ENCODE measurements at regions not wholly inside any gene's neighbourhood (a gene's known extent, or its start where the extent isn't known, plus 50 kb on each side); places are given as distances from the start of the nearest gene placed in this dataset.

- DNase-seq (ENCODE audit: low read depth) = no peak
Observed at GRCh38 chr4:152269448-152270191, 266.3 kb downstream of the FBXW7 start.

- DNase-seq (ENCODE audit: low read depth) = no peak
Observed at GRCh38 chr4:152267811-152268210, 268.1 kb downstream of the FBXW7 start.

- DNase-seq (ENCODE audit: low read depth) = no peak
Observed at GRCh38 chr4:152266831-152267480, 268.9 kb downstream of the FBXW7 start.

DNA sequence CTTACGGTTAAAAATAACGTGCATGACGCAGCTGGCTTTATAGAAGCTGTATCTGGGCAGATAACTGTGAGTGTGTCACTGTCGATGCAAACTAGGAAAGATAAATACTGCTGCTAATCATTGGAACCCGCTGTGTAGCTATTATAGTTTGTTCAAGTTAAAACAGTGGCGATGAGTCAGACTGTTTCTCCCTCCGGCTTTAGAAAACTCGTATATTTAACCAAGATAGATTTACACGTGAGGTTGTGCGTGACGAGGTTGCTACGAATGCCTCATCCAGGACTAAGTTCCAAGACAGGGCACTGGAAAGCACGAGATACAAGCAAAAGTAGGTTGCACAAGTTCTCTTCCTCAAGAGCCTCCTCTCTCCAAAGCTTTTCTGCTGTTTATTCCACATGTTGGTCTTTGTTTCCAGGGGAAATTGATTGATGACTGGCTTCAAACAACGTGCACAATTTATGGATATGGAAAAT is 270.7 kb downstream of the FBXW7 start:
- no peak for DNase-seq (ENCODE audit: low read depth)

DNA sequence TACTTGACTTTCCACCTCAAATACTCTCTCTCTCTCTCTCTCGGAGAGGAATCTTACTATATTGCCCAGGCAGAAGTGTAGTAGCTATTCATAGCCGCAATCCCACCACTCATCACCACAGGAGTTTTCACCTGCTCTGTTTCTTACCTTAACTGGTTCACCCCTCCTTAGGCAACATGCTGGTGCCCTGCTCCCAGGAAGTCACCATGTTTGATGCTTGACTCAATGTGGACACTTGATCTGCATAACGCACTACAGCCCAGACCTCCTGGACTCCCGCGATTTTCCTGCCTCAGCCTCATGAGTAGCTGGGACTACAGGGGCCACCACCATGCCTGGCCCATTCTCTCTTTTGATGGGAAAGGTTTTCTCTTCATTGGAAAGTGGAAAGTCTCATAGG is 271.8 kb downstream of the FBXW7 start:
- no peak for DNase-seq (ENCODE audit: low read depth)

DNA sequence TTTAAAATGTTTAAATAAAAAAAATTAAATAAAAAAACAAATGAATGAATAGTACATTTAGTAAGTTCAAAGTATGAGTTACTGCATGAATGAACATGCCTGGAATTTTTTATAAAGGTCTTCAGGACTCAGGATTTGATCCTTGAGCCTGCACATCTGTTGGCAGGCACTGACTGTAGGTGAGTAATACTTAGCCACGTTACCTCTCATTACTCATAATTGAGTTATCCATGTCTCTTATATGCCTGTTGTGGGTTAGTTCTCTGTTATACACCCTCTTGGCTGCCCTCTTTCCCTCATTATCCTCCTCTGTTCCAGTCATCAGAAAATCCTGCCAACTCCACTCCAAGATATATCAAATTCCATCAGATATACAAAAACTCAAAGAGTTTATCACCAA is 276.0 kb downstream of the FBXW7 start:
- peak; percentile 50 for DNase-seq (ENCODE audit: low read depth)

GRCh38 chr4:152258804-152259708 is 276.8 kb downstream of the FBXW7 start:
- DNase-seq (ENCODE audit: low read depth) = no peak

- no peak for DNase-seq (ENCODE audit: low read depth)
Observed at GRCh38 chr4:152258391-152258790, 277.5 kb downstream of the FBXW7 start.

- no peak for DNase-seq (ENCODE audit: low read depth)
Observed at GRCh38 chr4:152257601-152258066, 278.3 kb downstream of the FBXW7 start.

DNA sequence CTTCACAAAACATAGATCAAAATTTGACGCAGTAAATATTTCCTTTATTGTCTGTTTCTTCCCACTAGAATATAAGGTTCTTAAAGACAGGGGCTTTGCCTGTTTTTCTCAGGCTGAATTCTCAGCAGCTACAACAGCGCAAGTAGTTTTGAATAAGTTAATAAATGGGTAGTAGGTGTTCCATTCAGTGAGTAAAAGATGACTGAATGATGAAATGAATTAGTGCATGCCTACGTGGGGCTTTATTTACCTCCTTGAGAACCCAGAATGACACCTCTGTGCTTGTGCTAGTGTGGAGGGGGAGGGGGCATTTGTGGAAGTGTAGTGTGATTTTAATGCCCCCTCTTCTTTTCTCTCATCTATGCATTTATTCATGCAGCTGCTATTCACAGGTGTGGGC is 278.9 kb downstream of the FBXW7 start:
- DNase-seq (ENCODE audit: low read depth) = no peak

DNA sequence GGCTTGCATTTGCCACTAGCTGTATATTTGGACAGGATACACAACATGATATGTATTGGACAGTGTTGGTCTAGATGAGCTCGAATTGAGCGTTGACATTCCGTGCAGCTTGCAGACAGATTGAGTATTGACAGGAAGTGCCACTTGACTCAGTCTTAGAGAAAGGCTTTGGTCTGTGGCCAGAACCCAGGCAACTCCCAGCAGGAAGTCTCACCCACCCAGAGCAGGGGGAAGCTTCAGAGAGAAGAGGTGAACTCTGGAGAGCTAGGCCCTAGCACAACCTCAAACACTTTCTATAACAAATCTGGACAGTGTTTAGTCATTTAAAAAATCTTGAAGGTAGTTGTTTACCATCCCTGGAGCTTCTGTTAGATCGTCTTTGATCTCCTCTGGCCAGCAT is 280.5 kb downstream of the FBXW7 start:
- DNase-seq (ENCODE audit: low read depth) = no peak

- DNase-seq (ENCODE audit: low read depth) = no peak
Observed at GRCh38 chr4:152248347-152248746, 287.5 kb downstream of the FBXW7 start.

DNA sequence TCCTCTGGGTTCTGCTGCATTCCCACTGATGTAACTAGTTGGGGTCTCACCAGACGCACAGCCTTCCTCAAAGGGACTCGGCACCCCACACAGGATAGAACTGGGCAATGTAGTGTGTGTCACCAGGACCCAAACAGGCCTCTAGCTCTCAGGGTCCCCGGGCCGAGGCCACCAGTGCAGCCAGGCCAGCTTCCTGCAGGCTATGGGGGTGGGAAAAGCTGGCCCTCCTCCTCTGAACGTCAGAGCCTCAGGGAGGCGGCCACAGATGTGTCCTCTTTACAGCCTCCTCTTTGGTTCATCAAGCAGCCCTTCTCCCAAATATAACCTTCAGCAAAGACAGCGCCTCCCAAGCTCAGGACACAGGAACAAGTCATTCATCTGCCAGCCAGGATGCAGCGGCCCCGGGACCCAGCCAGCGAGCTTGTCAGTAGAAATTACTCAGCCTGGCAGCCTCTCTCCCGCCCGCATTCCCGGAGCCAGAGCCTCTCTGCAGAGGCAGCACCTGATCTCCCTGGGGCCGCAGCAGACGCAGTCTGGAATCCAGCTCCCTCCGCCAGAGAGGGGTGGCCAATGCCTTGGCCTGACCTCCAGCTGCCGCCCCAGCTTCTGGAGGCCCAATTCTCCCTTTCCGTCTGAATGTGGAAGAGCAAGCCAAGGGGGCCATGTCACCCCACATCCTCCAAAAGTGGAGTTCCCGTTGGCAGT is 288.5 kb downstream of the FBXW7 start:
- DNase-seq (ENCODE audit: low read depth) = no peak

DNA sequence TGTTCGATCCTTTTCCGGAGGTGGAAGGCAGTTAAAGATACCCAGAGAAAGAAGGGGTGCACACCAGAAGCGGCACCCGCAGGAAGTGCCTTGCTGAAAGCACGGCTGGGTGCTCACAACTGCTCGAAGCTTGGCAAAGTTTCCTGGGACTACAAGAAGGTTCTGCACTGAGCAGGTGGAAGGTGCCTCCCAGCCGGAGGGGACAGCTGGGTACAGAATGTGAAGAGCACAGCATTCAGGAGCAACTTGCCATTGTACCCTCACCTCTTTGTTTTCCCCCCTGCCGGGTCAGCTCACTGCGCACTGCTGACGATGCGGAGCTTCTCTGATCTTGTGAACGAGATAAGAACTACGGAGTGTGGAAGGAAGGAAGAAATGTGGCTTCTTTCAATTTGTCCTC is 289.2 kb downstream of the FBXW7 start:
- DNase-seq (ENCODE audit: low read depth) = no peak

- DNase-seq (ENCODE audit: low read depth) = no peak
Observed at GRCh38 chr4:152245680-152246079, 290.2 kb downstream of the FBXW7 start.

GRCh38 chr4:152244659-152245058 is 291.2 kb downstream of the FBXW7 start:
- DNase-seq (ENCODE audit: low read depth) = no peak

DNA sequence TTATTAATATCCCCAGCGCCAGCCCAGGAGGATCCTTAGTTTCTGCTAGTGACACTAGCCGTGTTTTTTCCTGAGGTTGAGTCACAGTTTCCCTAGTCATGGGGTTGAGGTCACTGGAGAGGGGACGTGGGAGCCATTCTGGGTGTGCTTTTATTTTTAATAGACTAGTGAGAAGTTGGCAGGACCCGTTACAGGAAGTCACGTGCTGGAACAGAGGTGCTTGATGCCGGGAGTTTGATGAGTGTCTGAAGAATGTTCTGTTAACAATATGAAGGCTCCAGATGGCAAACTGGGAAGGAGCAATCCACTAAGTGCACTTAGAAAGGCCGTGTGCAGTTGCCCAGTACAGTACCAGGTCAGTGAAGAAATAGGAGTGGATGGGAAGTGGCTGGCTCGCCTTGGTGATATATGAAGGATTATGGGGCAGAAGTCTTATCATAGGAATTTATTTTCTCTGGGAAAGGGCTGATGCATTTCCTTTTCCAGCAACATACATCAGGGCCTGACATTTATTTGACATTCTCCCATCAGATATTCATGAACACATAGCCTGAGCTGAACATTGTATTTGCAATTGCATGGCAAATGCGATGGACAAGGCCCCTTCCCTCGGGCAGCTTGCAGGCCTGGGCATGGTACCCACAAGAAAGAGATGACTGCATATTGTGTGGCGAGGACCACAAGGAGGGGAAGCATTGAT is 291.8 kb downstream of the FBXW7 start:
- no peak for DNase-seq (ENCODE audit: low read depth)

DNA sequence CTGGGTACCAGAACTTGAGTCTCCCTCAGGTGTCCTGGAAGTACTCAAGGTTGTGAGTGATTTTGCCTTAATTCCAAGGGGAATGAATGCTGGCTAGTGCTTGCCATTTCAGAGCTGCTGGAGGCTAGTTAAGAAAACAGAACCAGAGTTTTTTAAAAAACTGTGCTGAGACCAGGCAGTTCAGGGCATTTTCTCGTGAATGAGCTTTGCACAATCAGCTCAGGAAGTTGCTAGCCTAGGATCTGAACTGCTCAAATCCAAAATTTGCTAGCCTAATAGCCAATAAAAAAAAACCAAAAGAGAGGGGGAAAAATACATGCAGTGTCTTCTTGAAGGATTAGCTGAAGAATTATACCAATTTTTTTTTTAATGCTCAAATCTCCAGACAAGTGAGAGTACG is 292.7 kb downstream of the FBXW7 start:
- DNase-seq (ENCODE audit: low read depth) = no peak

- DNase-seq (ENCODE audit: low read depth) = no peak
Observed at GRCh38 chr4:152240232-152240631, 295.7 kb downstream of the FBXW7 start.

DNA sequence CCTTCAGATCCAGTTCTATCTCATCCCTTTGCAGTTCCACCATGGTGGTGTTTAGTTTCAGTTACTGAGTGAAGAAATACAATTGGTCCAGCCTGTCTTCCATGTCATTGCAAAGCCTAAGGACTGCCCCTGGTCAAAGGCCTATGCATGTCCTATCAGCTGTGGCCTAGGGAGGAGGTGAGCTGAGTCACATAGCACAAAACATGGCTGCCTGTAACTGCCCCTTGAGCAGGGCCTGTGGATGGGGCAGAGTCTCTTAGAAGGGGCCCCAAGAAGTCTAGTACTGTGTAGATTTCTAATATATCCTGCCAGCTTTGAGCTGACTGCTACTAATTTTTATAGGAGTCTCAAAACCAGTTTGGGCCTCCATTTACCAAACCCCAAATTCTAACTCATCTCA is 296.7 kb downstream of the FBXW7 start:
- no peak for DNase-seq (ENCODE audit: low read depth)

GRCh38 chr4:152236519-152237056 is 299.3 kb downstream of the FBXW7 start:
- DNase-seq (ENCODE audit: low read depth) = no peak
